GM21447 (cell line): ENCODE measurements at regions not wholly inside any gene's neighbourhood (a gene's known extent, or its start where the extent isn't known, plus 50 kb on each side); places are given as distances from the start of the nearest gene placed in this dataset.

Source experiments
- ATAC-seq: cut with Tn5 transposase; IDR thresholded peaks from one replicate; pipeline ENCODE4 v1.9.1; 2021; ENCODE audit not compliant: unreplicated experiment

DNA sequence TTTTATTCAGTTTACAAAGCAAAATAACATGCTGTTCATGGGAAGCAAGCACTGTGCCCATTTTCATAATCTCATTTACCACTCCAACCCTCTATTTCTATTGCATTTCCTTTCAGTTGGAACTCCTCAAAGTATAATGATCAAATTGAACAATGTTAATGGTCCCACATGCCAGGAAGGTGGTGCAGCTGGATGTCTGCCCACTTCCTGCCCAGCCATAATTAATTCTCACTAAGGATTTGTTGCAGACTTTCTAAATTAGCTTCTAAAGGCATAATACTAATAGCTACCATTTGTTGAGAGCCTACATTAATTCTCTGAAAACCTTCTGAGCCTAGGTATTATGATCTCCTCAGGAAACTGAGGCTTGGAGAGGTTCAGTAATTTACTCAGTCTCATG lies 316.1 kb upstream of the TPM1 start:
- ATAC-seq, result no peak

DNA sequence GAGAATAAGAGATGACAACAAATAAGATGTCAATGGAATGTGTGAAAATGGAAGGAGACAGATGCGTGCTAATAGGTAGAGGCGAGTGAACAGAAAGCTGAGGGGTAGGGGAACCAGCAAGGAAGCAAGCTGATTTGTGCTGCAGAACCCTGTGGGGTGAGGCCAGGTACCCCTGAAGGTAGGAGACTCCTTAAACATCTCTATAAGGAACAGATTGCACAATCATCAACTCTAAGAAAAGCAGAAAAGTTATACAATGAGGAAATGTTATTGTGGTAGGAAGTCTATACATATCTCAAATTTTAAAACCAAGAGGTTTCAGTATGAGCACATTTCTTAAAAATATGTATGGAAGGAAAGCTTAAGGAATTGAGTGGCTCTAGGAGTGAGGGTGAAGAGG lies 315.0 kb upstream of the TPM1 start:
- no peak for ATAC-seq

DNA sequence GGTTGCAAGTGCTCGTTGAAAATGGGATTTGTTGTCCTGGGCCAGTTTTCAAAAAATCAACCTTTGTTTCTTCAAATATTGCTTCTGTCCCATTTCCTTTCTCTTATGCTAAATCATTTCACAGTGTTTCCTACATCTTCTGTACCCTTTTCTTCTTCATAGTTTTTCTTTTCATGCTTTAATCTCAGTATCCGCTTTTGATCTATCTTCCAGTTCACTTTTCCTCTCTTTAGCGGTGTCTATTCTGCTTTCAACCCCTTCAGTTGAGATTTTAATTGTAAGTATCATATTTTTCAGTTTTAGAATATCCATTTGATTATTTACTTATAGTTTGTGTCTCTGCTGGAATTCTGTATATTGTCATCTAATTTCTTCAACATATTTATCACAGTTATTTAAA lies 311.7 kb upstream of the TPM1 start:
- no peak for ATAC-seq

DNA sequence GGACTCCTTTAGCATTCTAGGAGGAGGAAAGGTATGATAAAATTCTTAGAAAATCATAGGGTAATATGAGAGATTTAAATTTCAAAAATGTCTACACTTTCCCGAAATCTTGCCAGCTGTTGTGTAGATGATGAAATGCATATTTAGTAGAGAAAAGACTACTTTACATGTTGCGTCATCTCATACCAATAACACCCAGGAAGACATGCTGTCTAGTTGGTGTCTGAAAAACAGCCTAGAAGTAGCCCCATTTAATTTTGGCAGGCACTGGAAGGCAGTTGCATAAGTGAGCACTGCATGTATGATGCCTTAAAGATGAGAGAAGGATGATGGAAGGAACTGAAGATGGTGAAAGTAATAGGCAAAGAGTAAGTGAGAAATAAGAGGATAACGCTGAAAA lies 310.5 kb upstream of the TPM1 start:
- no peak for ATAC-seq

DNA sequence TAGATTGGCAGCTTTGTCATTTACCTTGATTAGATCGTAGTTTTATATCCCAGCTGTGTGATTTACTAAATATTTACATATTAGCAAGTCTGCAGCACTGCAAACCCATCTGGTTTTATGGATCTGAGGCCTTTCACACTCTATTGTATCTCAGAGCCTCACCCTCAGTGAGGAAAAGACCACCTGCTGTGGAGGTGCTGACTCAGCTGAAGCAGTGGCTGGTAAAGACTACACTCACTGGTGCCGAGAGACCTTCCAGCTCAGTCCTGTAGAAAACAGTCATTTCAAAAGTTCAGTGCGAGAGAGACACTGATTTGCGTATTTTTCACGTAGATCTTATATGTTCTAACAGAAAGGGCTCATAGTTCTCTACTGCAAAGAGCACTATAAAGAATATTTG lies 307.8 kb upstream of the TPM1 start:
- ATAC-seq, result no peak

DNA sequence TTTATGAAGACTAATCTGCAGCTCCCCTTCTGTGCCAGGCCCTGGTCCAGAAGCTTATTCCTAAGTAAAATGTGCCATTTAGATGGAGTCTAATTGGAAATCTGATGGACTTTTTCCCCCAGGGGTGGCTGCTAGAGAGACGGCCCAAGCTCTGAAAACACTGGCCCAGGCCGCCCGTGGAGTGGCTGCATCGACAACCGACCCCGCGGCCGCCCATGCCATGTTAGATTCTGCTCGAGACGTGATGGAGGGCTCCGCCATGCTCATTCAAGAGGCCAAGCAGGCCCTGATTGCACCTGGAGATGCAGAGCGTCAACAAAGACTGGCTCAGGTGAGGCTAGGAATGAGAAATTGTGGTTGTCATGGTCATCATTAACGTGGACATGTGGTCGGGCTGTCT lies 305.8 kb upstream of the TPM1 start:
- ATAC-seq, result no peak

DNA sequence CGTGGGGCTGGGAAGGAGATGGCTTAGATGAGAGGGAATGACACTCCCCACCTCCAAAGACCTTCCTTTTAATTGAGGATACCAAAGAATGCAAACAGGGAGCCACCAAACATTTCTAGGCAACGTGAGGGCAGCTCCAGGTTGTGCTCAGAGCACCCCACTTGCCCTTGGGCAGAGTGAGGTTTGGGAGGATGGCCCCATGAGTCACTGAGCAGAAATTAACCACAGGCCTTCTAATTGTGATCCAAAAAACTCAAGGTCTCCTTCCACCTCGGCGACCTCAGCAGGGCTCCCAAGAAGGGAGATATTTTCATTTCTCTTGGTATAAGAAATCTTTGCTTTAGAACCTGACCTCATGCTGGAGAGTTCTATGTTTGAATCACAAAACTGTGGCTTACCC lies 305.0 kb upstream of the TPM1 start:
- no peak for ATAC-seq

DNA sequence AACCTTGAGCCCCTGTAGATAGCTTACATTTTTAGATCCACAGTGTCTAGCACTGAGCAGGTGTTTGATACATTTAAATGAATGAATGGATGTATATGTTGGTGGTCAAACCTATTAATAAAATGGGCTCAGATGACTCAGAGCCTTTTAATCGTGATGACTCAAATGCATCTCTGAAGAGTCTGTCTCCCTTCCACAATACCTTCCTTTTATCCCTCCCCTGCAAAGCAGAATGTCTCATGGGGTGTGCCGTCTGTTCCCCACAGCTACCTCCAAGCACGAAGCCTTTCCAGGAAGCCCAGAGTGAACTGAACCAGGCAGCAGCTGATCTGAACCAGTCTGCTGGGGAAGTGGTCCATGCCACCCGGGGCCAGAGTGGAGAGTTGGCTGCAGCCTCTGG lies 303.5 kb upstream of the TPM1 start:
- ATAC-seq, result no peak

DNA sequence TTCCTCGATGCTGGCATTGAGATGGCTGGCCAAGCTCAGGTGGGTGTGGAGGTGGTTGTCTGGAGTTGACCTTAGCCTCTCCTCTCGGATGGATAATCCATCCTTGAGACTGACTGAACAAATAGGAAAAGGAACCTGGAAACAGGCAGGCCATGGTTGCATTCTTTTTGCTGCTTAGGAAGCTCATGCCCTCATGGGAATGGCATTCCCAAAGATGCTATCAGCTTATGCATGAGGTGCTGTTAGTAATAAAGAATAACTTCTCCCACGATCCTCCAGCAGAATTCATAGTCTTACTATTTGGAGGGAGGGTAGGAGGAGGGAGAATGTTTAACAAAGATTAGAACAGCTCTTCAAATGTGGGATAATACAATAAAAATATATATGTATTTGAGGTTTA lies 303.0 kb upstream of the TPM1 start:
- no peak for ATAC-seq

DNA sequence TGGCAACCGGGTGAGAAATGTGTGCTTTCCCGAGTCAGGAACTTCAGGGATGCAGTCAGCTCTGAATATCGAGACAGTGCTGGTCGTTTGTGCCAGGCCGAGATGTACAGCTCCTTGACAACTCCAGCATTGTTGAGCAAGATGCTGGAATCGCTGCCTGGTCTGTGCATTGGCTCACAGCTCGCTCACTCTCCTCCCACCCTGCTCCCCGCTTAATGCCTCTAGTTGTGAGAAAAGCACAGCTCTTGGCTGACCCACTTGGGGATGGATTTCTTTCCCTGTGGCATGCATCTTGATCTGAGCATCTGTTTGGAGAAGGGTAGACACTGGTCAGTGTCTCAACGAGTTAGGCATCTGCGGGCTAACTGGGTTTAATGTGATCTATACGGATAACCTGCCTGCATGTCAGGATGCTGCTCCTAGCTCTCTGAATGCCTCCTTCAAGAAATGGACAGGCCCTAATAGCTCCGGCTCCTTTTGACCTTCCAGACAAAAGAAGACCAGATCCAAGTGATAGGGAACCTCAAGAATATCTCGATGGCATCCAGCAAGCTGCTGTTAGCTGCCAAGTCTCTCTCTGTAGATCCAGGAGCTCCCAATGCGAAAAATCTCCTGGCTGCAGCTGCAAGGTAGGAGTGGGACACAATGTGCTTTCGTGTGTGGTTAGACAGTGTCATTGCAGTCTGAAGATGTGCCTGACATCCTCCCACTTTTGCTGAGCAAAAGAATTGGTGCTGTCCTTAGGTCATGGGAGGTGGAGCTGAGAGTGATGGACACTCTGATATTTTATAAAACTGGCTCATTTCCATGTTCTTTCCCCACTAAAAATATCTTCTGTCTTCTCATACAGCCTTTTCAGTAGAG lies 302.2 kb upstream of the TPM1 start:
- no peak for ATAC-seq

DNA sequence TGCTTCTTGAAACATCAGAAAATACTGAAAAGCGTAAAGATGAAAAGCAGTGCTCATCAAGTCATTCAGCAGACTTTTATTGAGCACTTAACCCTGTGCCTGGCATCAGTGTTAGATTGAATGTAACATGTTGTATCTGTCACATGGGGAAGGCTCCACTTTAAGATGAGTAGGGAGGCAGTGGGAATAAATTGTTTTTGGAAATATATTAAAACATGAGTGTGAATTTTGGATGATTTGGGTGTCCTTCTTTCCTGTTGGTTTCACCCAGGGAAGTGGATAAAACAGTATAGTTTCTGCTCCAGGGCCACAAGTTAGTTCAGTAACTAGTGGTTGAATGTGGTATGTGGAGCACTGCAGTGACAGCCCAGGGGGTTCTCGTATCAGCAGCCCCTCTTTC lies 301.4 kb upstream of the TPM1 start:
- ATAC-seq, result no peak

DNA sequence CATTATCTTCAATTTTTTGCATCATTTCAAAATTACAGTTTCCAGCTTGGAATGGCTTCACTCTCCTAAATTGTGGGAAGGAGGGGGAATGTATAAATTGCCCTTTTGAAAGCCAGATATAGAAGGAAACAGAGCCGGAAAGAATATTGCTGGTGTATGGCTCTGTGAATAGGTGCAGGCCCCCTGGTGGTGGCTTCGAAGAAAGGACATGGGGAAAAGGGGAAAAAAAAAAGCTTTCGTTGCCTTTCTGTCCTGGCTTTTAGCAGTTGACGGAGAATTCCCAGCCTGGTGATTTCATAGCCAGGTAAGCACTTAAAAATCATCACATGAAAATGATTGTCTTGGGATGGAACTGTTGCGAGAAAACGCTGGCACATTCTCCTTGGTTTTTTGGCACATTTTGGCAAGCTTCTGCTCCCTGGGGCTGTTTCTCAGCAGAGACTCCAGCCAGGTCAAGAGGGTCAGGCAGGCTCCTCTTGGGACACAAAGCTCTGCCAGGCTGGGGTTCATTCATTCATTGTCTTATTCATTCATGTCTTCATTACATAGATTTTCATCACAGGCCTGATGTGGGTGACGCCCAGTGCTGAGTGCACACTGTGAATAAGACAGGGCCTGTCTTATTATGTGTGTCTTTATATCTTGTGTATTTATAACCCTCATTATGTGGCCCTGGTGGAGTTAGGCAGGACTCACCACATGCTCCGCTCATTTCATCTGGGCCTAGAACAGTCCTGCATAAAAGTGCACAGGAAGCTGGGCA lies 300.0 kb upstream of the TPM1 start:
- no peak for ATAC-seq

DNA sequence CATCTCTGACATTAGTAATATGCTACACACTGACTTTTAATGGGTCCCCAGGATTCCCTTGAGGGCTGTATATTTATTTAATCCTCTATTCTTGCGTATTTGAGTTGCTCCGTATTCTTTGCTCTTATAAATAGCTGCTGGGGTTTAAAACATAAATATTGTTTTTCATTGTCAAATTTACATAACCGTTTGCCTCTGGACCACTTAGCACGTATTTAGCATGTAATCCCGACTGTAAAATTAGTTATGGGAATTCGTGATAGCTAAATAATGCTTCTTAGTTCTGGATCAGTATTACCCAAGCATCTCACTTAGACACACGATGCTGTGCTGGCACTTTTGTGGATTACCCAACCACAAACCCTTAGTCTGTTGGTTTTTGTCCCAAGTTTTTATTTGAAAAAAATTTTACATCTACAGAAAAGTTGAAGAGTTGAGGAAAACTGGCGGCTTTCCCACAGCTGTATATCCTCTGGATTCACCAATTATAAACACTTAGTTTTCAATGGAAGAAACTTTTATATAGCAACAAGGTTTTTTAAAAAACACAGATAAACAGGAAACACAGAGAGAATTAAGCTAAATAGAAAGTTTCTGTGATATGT lies 296.8 kb upstream of the TPM1 start:
- no peak for ATAC-seq

DNA sequence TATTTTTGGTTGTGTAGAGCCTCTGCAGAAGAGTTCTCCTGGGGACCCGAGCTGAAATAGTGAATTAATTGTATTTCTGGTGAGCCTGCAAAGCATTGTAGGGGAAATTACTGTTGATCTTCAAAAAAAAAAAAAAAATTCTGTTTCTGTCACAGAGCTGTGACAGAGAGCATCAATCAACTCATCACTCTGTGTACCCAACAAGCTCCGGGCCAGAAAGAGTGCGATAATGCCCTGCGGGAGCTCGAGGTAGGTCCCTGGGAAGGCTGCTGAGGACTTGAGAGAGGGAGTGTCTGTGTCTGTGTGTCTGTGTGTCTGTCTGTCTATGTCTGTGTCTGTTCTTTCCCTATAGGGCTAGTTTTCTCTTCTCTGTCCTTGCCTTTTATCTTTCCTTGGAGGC lies 294.4 kb upstream of the TPM1 start:
- no peak for ATAC-seq

DNA sequence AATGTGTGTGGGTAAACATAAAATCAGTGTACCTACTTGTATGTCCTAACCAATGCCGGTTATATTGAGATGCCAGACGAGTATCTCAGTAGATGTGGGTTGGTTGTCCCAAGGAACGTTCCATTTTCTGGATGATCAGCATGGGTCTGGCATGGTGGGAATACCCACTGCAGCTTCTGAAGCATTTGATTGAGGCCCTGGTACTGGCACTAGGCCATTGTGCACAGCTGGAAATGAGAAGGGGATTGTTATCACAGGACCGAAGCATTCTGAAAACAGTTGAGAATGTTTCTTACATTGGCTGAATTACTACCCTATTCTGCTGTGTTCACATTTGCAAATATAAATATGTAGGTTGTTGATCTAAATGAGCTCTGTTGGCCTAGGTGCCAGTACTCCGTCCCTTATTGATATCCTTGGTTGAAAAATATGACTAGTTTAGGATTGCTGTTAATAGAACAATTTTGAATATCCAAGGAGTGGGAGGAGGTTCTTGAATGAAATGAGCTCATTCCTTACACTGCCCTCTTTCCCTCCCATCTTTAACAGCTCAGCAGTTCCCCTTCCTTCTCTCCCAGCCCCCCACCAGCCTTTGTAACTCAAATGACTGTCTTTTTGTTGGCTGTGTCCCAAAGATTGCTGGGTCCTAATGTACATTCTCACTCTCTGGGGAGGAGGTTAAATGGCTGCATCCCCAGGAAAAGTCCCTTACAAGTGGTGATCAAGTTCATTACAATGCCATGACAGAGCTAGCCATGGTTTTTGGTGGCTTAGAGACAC lies 293.3 kb upstream of the TPM1 start:
- no peak for ATAC-seq

DNA sequence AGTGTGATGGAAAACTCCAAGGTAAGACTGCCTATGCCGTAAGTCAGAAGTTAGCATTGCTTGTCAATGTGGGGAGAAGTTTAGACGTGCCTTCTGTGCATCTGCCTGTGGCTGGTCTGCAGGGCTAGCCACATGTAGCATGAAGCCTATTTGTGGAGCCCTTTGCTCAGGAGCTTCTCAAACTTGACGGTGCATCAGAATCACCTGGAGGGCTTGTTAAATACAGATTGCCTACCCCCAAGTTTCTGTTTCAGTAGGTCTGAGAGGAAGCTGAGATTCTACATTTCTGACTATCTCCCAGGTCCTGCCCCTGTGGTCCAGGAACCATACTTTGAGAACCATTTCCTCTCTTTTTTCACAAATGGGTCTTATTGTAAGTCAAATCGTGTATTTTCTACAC lies 292.1 kb upstream of the TPM1 start:
- ATAC-seq, result no peak

DNA sequence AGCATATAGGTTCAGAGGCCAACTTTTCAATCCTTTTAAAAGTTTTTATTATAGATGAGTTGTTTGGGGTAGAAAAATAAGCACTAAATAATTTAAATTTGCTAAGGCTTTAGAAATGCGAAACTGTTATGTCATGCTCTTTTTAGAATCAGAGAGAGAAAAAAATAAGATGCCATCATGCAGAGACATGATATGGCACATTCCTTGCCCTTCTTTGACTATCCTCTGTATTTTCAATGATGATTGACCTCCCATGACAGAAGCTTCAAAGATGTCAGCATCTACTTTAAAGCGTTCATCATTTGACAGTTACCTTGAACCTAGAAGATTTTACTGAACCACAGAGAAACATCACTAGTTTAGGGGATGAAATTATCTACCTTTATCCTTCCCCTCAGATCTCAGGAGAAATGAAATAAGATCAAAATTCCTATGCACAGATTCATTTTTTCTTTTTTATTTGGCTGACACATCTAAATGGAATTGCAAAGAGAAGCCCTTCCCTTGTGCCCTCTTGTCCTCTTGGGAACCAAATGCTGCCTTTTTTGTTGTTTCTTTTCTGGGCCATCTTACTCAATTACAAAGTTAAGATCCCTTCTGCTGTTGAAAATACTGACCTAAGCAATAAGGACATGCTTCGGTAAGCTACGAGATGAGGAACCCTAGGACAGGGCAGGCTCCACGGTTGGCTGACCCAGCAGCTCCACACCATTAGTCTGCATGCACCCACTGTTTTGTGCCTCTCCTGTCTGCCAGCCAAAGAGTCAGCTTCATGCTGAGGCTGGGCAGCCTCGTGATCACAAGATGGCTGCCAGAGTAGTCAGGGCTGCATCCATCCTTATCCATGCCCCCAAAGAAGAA lies 289.7 kb upstream of the TPM1 start:
- no peak for ATAC-seq

DNA sequence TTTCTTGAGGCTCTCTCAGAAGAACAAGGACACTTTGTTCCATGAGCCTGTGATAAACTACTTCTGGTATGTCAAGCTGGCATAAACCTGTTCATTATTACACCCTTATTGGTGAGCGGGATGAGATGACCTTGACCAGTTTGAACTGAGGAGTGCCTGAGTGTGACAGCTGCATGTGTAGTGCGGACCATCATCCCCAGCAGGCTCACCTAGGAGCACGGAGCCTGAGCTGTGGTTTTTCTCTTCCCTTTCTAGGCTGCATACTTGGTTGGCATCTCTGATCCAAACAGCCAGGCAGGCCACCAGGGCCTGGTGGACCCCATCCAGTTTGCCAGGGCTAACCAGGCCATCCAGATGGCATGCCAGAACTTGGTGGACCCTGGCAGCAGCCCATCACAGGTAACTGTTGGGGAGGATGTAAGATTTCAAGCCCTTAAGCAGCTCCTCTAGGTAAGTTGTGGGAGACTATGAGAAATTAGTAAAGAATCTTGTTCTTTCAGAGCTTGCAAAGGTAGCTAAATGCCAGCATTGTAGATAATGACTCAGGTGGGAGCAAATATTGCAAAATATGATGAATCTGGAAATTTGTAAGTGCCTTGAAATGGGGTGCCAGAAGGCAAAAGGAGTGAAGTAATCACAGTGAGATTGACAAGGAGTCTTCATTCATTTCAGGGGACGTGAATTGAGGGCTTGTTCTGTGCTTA lies 288.9 kb upstream of the TPM1 start:
- ATAC-seq, result no peak

DNA sequence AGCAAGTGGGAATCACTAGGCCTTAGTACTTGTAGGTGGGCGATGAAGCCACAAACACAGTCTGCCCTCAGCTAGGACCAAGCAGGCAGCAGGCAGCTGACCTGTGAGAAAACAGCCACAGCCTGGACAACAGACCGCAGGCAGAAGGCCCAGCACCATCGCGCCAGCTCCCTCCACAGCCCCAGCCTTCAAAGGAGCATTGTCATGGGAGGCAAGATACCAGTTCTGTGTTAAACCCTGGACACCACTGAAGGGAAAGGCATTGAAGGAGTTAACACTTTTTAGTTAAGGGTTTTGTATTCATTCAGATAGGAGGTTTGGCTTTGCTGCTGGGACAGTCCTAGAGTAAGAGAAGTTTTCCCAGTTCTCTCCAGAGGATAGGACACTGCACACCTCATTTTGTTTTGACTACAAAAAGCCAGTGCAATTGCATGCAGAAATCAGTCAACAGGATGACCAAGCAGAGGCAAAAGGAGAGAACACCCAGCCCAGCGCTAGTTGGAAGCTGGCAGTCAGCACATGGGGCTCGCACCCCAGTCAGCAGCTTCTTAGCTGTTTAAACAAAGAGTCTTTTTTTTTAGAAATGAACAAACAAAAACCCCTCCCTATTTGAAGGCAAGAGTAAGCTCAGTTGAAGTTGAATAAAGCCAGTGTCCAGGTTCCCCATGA lies 286.1 kb upstream of the TPM1 start:
- ATAC-seq, result no peak
